ENCODE measurements at regions not wholly inside any gene's neighbourhood (a gene's known extent, or its start where the extent isn't known, plus 50 kb on each side); places are given as distances from the start of the nearest gene placed in this dataset.
"Not testable (repeated sequence)": the region's sequence is repeated elsewhere in the genome, so short reads cannot be mapped to it uniquely, and the experiment has no call there.

DNA sequence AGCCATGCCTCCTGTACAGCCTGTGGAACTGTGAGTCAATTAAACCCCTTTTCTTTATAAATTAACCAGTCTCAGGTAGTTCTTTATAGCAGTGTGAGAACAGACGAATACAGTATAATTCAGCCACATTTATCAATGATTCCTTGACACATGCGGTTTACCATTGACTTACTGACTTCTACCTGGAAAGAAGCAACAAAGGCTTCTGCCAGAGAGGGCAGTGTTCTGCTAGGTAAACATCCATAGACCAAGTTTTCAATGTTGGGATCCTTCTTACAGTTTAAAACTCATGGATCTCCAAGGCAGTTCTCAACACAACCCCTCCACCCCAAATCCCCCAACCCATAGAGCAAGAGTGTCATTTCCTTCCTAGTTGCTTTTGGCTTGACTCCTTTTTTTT is 150.6 kb downstream of the ZNF648 start:
- H3K36me3 ChIP-seq: no peaks in the 10 kb centered on the region
- no peaks in the 10 kb centered on the region for H3K9me3 ChIP-seq
- DNase-seq: no peak
- no peak overlapping the region for H3K4me3 ChIP-seq
- peaks cover 15% of the 10 kb centered on the region; the same call in 1 of the 2 replicates for H3K27me3 ChIP-seq

DNA sequence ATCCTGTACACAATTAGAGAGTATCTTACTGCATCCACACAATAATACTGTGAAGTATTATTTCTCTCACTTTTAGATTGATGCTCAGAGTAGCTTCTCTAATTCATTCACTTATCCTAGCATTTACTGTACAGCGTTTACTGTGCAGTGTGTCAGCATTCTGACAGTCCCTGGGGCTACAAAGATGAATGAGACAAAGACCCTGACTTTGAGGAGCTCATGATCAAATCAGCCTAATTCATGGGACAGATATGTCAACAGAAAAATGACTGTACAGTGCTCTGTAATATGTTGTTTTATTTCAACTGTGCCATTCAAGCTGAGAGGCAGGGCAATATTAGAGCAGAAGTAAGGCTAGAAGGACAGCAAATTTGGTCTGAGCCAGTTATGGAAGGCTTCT is 152.5 kb downstream of the ZNF648 start:
- Histone ChIP-seq H3K27me3 (peaks cover 30% of the 10 kb centered on the region; the same call in 1 of the 2 replicates), H3K4me3 (no peak overlapping the region), H3K9me3 (no peaks in the 10 kb centered on the region), H3K36me3 (no peaks in the 10 kb centered on the region)
- DNase-seq: no peak

DNA sequence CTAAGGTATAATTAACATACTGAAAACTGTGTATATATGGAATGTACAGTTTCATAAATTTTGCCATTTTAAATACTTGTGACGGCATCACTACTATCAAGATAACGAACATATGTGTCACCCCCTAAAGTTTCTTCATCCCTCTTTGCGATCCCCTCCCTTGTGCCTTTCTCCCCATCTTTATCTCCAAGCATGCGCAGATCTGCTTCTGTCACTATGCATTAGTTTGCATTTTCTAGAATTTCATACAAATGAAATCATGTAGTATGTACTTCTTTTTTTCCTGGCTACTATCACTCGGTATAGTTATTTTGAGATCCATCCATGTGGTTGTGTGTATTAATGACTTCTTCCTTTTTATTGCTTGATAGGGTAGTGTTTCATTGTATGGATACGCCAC is 154.9 kb downstream of the ZNF648 start:
- Histone ChIP-seq H3K36me3 (no peaks in the 10 kb centered on the region), H3K27me3 (peaks cover 30% of the 10 kb centered on the region; the same call in 1 of the 2 replicates), H3K9me3 (no peaks in the 10 kb centered on the region), H3K4me3 (no peak overlapping the region)
- DNase-seq: no peak

DNA sequence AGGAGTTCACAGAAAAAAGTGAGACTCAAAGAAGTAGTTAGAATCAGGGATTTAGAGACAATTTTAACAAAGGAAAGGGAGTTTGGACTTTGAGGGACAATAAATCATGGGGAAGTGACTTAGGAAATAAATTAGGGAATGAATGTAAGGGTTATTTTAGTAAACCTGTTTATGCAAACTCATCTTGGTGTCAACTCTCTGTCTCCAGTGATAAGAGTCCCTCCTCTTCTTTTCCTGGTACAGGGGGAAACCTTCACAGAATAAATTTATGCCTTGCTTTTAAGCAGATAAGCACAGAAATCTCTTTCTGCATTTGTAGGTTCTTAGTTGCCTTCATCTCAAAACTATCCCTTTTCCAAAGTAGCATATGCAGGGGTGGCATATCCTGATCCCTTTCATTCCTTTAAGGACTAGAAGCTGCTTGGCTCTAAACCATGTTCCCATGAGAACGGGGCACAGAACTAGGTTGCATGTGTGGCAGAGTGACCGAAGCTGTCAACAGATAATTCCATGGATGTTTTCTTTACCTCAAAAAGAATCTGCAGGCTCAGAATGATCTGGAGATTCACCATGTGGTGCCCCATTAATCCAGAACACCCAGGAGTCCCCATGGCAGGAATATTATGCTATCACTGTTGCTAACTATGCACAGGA is 155.4 kb downstream of the ZNF648 start:
- Histone ChIP-seq H3K9me3 (no peaks in the 10 kb centered on the region), H3K27me3 (peaks cover 30% of the 10 kb centered on the region; the same call in 1 of the 2 replicates), H3K4me3 (no peak overlapping the region), H3K36me3 (no peaks in the 10 kb centered on the region)
- DNase-seq: no peak

DNA sequence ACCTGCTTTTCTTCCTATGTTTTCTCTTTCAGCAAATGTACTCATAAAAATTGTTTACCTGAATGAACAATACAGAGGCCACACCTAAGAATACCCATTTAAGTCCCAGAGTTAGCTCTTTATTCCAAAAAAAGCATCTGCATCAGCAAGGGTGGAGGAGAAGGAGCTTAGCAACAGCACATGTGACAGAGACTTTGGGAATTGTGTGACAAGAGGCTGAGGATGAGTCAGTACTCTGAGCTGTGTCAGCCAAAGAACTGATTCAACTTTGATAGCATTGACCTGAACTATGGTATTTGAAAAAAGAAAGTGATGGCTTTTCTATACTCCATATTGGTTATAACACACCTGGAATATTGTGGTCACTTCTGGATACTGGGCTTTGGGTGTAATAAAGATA is 162.7 kb downstream of the ZNF648 start:
- H3K27me3 ChIP-seq: no peaks in the 10 kb centered on the region
- H3K9me3 ChIP-seq: no peaks in the 10 kb centered on the region
- H3K4me3 ChIP-seq: no peak overlapping the region
- DNase-seq: no peak
- no peaks in the 10 kb centered on the region for H3K36me3 ChIP-seq

DNA sequence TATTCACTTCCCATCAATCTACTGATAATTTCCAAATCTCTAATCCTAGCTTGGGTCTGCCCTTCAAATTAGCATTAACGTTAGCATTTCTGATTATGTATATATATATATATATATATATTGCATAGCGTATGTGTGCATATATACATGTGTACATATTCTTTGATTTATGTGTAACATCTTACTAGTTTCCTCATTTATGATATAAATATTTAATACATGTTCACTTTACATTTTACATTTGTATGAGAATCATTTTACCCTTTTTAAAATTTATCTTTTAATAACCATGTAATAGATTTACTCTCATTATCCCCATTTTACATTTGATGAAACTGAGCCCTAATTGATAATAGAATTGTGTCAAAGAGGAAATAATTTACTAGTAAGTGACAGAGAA is 164.7 kb downstream of the ZNF648 start:
- H3K36me3 ChIP-seq: no peaks in the 10 kb centered on the region
- H3K27me3 ChIP-seq: no peaks in the 10 kb centered on the region
- H3K4me3 ChIP-seq: no peak overlapping the region
- DNase-seq: no peak
- no peaks in the 10 kb centered on the region for H3K9me3 ChIP-seq

DNA sequence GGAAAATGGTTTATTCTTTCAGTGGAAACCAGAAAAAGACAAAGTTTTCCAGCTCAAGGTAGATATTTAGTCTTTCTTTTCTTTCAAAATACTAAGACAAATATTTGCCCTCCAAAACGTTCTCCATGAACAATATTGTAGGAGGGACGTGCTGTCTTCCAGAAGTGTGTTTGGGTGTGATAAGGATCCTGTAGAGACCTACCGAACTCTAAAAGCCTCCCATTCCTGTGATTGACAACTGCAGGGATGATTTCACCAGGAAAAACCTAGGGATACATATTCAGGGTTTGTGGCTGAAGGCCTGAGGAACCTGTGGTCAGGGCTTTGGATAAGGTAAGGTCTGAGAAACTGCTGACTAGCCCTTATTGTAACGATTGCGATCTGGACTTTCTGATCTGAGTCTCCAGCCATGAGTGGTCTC is 167.1 kb downstream of the ZNF648 start:
- H3K9me3 ChIP-seq: no peaks in the 10 kb centered on the region
- no peaks in the 10 kb centered on the region for H3K36me3 ChIP-seq
- DNase-seq: no peak
- H3K4me3 ChIP-seq: no peak overlapping the region
- H3K27me3 ChIP-seq: no peaks in the 10 kb centered on the region

DNA sequence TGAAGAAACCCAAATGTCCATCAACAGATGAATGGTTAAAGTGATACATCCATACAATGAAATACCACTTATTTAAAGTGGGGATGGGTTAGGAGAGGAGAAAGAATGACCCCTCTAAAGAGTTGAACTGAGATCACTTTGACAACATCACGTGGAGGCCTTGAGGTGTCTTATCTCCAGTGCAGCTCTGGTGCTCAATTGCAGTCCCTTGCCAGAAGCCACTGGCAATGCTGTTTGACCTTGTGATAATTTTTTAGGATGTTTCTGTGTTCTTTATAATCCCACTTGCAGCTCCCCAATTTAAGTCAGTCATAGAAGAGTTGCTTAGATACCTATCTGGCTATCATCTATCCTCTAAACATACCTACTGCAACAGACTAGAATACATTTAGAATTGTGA is 167.6 kb downstream of the ZNF648 start:
- no peak for DNase-seq
- Histone ChIP-seq H3K36me3 (no peaks in the 10 kb centered on the region), H3K9me3 (no peaks in the 10 kb centered on the region), H3K4me3 (no peak overlapping the region), H3K27me3 (no peaks in the 10 kb centered on the region)

DNA sequence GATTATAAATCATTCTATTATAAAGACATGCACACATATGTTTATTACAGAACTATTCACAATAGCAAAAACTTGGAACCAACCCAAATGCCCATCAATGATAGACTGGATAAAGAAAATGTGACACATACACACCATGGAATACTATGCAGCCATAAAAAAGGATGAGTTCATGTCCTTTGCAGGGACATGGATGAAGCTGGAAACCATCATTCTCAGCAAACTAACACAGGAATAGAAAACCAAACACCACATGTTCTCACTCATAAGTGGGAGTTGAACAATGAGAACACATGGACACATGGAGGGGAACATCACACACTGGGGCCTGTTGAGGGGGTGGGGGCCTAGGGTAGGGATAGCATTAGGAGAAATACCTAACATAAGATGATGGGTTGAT is 168.4 kb downstream of the ZNF648 start:
- DNase-seq, H3K36me3 ChIP-seq, H3K9me3 ChIP-seq, H3K4me3 ChIP-seq, H3K27me3 ChIP-seq: not testable (repeated sequence)

DNA sequence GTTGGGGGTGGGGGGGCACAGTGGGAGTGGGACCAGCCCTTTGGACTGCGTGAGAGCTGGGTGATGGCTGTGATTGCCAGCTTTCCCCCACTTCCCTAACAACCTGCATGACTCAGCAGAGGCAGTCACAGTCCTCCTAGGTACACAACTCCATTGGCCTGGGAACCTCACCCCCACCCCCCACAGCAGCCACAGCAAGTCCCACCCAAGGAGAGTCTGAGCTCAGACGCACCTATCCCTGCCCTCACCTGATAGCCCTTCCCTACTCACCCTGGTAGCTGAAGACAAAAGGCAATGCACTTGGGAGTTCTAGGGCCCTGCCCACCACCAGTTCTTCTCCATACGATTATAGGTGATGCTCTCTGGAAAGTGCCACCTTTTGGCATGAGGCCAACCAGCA is 188.9 kb downstream of the ZNF648 start:
- Histone ChIP-seq H3K9me3 (peaks cover 3% of the 10 kb centered on the region; the same call in 1 of the 2 replicates), H3K27me3 (no peaks in the 10 kb centered on the region), H3K4me3 (no peak overlapping the region), H3K36me3 (no peaks in the 10 kb centered on the region)
- DNase-seq: no peak

DNA sequence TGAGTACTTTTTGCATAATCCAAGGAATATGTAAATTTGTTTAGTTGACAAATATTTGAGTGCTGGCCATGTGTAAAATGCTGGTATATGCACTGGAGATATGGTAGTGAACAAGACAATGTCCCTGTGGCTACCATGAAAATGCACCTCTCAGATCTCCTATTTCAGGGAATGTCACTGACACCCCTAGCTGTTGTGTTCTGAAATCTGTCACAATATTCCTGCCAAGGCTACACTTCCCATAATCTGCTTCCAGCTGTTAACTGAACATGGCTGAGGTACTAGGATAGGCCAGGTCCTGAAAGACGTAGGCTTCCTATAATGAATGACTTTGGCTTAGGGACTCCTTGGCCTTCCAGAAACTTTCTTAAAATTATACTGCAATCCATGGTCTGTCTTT is 197.8 kb downstream of the ZNF648 start:
- H3K27me3 ChIP-seq: peaks cover 4% of the 10 kb centered on the region
- H3K9me3 ChIP-seq: no peaks in the 10 kb centered on the region; the same call in 1 of the 2 replicates
- H3K36me3 ChIP-seq: no peaks in the 10 kb centered on the region
- no peak overlapping the region for H3K4me3 ChIP-seq
- DNase-seq: no peak

DNA sequence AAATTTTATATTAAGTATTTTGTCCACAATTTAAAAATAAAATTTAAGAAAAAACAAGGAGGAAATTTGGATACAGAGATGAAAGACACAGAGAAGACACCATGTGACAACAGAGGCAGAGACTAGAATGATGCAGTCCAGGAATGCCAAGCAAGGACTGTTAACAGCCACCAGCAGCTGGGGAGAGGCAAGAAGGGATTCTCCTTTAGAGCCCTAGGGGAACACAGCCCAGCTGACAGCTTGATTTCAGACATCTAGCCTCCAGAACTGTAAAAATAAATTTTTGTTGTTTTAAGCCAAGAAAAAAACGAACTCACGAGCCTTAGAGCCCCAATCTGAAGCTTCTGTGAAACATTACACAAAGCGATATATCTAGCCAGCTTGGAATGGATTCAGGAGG is 198.5 kb downstream of the ZNF648 start:
- H3K4me3 ChIP-seq: no peak overlapping the region
- no peaks in the 10 kb centered on the region; the same call in 1 of the 2 replicates for H3K9me3 ChIP-seq
- peaks cover 4% of the 10 kb centered on the region for H3K27me3 ChIP-seq
- no peak for DNase-seq
- no peaks in the 10 kb centered on the region for H3K36me3 ChIP-seq

DNA sequence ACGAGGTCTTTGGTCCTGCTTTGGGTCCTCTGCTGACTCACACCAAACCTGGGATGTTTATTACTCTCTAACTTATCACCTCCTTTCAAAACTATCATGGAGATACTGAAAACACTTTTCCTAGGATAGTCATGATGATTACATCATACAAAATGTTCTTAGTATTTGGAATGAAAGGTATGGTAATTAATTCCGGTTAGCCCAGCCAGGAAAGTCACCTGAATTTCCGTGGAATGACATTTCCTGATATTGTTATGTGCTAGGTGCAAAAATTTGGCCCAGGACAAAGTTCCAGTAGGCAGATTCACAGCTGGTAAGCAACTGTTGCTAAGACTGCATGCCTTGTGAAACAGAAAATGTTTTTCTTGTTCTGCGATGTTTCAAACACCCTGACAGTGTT is 203.4 kb downstream of the ZNF648 start:
- no peak for DNase-seq
- peaks cover 6% of the 10 kb centered on the region for H3K9me3 ChIP-seq

More for the DNA sequence above, 203.4 kb downstream of the ZNF648 start:
- H3K27me3 ChIP-seq: peaks cover 4% of the 10 kb centered on the region; the same call in 1 of the 2 replicates
- H3K4me3 ChIP-seq: no peak overlapping the region
- no peaks in the 10 kb centered on the region for H3K36me3 ChIP-seq

Measured in MG63 (cell line).